ENCODE measurements at regions not wholly inside any gene's neighbourhood (a gene's known extent, or its start where the extent isn't known, plus 50 kb on each side); places are given as distances from the start of the nearest gene placed in this dataset.
"Not testable (repeated sequence)": the region's sequence is repeated elsewhere in the genome, so short reads cannot be mapped to it uniquely, and the experiment has no call there.

DNA sequence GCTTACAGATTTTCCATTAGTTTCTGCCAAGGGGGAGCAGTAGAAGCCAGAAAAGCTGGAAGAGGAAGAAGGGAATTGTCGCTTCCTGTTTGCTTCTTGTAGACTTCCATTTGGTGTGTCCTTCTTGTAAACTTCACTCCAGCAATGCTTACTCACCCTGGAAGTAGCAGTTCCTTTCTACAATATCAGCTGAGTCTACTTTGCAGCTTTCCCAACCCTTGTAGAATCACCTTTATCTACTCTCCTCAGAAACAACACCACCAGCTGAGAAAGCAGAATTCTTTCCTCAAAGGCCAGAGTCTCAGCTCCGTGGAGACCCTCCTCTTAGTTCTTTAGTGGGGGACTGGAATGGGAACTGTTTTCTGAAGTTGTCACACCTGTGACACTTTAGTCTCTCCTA is 1136.7 kb upstream of the TMPRSS15 start:
- peak; percentile 8 for DNase-seq

DNA sequence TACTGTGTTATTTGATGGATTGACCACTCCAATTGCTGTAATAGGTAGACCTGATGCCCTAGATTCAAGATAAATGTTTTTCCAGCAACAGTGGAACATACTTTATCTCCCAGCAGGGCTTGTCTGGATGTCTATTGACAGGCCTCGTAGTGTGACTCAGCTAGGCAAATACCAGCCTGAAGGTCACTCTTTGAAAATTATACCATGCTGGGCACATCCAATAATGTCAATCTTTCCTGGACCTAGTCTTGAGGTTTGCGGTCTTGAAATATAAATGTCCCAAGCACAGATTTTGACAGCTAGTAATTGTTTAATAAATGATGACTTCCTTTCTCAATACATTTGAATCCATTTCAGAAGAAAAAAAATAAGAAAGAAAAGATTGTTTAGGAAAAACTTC is 1138.0 kb upstream of the TMPRSS15 start:
- DNase-seq, result no peak

GRCh38 chr21:19544493-19544892 is 1140.9 kb upstream of the TMPRSS15 start:
- DNase-seq, result not testable (repeated sequence)

DNA sequence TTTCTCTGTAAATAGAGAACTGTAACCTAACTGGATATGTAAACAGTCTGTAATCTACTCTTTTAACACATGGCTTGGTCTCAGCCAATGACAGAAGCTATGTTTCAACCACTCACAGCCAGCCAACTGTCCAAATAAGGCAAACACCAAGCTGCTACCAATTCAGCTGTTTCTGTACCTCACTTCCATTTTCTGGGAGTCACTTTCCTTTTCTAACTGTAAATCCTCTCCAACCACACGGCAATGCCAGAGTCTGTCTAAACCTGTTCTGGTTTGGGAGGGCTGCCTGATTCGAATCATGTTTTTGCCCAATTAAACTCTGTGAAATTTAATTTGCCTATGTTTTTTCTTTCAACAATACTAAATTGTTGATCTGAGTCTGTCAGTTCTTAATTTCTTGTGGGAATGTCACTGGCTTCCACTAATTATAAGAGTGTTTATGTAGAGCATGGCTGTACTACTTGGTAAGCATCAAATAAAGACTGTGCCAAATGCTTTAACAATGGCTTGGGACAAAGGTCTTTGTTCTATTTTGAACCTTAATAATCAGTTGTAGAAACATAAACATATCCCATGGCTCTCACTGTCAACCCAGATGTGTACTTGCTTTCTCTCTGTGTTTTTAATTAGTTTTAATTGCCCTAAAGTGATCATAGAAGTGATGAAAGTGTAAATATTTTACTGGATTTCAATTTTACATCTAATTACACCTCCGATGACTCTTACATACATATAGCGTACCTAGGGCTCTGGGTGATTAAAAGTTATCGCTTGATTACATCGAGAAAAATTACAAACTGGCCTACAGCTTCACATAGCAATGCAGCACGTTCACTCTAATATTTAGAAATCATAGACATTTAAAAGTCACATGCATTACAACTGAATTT is 1144.6 kb upstream of the TMPRSS15 start:
- no peak for DNase-seq

- DNase-seq, result no peak
Measured at GRCh38 chr21:19553919-19554615, 1150.5 kb upstream of the TMPRSS15 start.

DNA sequence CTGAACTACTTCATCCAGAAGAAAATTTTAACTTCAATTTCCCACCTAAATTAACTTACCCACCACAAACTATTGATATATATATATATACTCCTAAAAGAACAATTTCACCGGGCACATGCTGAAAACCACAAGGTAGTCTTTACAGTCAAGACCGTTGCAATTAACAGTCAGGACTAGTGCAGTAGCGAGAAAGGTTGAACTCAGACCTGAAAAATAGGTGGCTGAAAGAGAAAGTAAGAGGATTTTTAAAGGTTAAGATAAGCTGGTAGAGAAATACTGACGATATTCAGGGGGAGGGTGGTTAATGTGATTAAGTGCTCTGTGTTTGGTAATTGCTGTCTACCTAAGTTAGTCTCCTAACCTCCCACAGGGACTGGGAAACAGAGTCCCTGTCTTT is 1153.5 kb upstream of the TMPRSS15 start:
- no peak for DNase-seq

DNA sequence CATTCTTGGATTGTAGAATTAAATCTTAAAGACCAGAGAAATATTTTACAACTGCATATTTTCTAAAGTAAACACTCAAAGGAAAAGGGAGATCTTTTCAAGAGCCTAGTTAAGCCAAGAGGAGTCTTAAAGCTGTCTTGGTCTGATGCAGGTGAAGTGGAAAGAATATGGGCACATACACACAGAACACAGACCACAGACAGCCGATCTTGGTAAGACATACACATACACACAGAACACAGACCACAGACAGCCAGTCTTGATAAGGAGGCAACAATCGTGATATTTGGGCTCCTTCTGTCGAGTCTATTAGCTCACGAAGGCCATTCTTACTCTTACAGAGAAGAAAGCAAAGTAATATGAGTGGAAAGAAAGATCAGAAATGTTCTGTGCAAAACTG is 1153.9 kb upstream of the TMPRSS15 start:
- DNase-seq, result no peak

DNA sequence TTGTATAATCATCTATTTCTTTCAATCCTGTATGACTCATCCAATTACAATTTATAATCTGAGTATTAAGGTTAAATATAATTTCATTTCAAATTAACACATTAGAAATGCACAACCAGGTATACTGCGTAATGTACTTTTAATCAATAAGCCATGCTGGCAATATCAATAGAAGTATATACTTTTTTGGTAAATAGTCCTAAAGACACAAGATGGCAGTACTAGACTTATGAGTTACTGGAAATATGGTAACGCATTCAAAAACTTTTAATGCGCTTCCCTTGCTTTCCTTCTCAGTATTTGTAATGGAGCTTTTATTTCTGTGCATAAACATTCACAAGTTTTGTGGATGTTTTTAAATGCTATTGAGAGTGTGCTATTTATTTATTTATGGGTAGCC is 1162.0 kb upstream of the TMPRSS15 start:
- no peak for DNase-seq

DNA sequence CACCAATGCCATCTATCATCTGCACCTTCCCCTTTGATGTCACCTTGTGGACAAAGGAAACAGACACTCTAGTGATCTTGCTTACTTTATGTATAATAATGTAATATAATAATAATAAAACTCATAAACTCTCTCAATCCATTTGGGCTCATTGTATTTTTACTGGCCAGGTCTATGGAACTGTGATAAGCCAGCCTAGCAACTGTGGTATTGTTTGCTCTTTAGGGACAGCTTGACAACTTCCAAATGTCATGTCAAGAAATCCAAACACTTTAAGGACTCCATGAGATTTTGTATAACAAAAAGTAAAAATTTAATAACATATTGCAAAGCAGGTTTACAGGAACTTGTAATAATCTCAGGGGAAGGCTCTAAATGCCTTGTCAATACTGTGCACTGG is 1163.4 kb upstream of the TMPRSS15 start:
- DNase-seq, result no peak

DNA sequence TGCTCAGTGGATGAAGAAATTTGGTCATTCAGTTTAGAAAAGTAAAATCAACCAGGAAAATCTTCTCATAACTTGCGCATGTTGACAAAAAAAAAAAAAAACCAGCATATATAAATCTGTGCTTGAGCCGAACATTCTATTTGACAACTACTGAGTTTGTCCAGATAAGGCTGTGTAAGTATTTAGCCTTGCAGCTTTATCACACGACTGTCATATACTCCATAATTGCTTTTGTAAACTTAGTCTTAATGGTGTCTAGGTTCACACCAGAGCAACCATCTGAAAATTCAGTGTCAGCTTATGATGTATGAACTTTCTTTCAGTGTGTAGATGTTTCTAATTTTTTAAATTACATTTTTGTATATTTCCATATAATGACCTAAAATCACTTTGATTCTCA is 1173.8 kb upstream of the TMPRSS15 start:
- no peak for DNase-seq

DNA sequence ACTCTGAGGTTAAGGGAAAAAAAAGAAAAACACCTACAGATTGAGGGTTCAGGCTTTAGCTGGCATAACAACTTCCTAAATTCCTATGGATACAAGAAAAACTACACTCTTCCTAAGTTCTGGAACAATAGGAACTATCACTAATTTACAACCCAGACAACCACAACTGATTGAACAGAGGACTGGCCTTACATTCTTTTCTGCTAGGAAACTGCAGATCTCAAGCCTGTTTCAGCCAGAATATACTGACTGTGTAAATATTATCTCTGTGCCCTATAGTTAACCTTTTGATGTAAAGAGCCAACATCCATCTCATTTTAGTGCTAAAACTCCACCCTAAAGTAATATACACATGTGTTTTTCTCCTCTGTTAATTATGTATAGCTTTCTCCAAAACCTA is 1186.5 kb upstream of the TMPRSS15 start:
- DNase-seq, result no peak

GRCh38 chr21:19603011-19603593 is 1199.5 kb upstream of the TMPRSS15 start:
- DNase-seq, result no peak

DNA sequence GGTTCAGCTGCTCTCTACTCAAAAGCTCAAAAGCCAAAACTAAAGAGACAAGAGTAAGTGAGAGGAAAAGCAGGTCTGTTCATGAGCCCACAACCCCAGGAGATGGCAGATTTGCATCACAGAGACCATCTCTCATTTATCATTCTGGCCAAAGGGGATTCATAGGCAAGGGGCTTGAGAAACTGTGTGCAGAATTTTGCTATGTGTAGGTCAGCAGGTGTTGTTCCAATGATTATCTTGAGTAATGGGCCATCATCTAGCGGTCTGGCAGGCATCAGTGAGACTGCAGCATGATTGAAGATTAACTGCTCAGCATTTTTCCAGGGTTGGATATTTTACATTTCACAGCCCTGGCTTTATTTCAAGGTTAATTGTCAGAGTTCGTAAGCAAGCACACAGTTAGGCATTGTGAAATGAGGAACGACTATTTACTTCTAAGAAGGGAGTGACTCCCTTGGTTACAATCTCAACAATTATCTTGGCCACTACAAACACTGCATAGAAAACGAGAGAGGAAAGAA is 1204.6 kb upstream of the TMPRSS15 start:
- DNase-seq, result no peak

- DNase-seq, result no peak
Measured at GRCh38 chr21:19609611-19610010, 1206.0 kb upstream of the TMPRSS15 start.

GRCh38 chr21:19621837-19622496 is 1218.4 kb upstream of the TMPRSS15 start:
- DNase-seq, result no peak

GRCh38 chr21:19640964-19641363 is 1237.4 kb upstream of the TMPRSS15 start:
- DNase-seq, result no peak

GRCh38 chr21:19648391-19648790 is 1244.8 kb upstream of the TMPRSS15 start:
- DNase-seq, result no peak

DNA sequence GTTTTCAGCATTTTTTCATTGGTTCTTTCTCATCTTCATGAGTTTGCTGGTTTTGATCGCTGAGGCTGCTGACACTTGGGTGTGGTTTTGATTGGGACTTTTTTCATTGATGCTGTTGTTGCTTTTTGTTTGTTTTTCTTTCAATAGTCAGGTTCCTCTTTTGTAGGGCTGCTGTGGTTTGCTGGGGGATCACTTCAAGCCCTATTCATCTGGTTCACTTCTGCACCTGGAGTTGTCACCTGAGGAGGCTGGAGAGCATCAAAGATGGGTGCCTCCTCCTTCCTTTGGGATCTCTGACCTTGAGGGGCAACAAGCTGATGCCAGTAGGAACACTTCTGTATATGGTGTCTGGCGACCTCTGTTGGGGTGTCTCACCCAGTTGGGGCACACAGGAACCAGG is 1279.9 kb upstream of the TMPRSS15 start:
- DNase-seq, result no peak

DNA sequence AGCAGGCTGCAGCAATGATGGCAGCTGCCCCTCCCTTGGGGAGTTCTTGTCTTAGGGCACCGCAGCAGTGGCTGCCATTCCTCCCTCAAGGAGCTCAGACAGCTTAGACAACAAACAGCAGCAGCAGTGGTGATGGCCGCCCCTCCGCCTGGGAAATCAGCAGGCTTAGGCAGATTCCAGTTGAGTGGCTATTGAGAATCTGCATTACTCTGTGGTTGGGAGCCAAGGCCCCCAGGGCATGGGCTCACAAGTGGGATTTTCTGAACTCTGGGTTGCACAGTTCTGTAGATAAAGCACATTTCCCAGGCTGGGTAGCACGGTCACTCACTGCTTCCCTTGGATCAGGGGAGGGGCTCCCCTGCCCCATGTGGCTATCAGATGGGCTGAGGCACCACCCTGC is 1280.7 kb upstream of the TMPRSS15 start:
- DNase-seq, result no peak

- DNase-seq, result no peak
Measured at GRCh38 chr21:19692231-19692630, 1288.6 kb upstream of the TMPRSS15 start.

DNA sequence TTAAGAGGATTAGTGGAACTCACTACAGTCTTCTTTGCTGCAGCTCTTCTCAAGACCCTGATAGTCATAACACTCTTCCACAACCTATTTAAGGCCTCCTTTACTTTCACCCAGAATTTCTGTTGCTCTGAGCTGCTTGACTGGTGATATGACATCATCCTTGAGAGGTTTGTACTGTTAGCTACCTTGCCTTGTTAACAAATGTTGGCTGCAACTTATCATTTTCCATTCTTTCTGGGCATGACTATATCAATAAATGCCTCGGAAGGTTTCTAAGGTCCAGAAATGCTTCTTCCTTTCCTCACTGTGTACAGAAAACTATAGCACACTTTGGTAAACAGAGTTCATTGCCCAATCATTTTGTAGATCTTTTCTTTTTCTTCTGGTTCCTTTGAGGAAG is 1292.2 kb upstream of the TMPRSS15 start:
- no peak for DNase-seq

- no peak for DNase-seq
Measured at GRCh38 chr21:19700476-19700875, 1296.9 kb upstream of the TMPRSS15 start.

DNA sequence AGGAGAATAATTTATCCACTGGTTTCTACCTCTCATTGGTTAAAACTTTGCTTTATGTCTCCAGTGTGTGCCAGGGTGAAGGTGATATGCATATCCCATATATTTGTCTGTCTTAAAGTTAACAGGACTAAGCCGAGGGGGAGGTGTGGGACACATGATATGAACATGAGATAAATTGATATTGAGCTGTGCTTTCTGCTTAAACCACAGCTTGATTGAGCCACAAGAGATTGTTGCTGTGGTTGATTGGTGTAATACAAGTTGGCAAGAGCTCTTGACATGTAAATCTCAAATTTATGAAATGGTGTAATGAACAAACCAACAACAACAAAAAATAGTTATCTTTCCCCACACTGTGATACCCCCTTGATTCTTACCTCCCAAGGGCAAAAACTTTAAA is 1295.5 kb upstream of the NCAM2 start:
- no peak for DNase-seq
